Body of pancreas (tissue), 4 donors: ENCODE measurements at regions not wholly inside any gene's neighbourhood (a gene's known extent, or its start where the extent isn't known, plus 50 kb on each side); places are given as distances from the start of the nearest gene placed in this dataset.

Experiments
- ATAC-seq: fragments of 150-250 bp; one replicate; pipeline ENCODE4 v1.9.1; 2016
- DNase-seq, 4 donors: peaks; one replicate each; pipeline ENCODE4 v3.0.0-alpha.2; 2019
- H3K27ac ChIP-seq, 4 donors: fragments of 200-600 bp; sonication (generic); 1 replicate in 3 of 4; 2 replicates in 1 of 4; pipeline versions ENCODE4 v1.5.1 to v1.6.1; 2016 to 2019; ENCODE audit warnings: mild to moderate bottlenecking in 1 of 4, mixed read lengths in 1 of 4, moderate library complexity in 1 of 4
- H3K27me3 ChIP-seq, 2 donors: fragments of 200-600 bp; sonication (generic); one replicate each; pipeline ENCODE4 v1.6.0; 2016; ENCODE audit warnings: mild to moderate bottlenecking in 1 of 2
- H3K36me3 ChIP-seq, 2 donors: fragments of 200-600 bp; sonication (generic); replicated peaks in 1 of 2; 2 replicates each; pipeline ENCODE4 v1.5.1; 2016; ENCODE audit warnings: low read depth in 2 of 2; ENCODE audit not compliant: insufficient read depth in 1 of 2
- H3K4me1 ChIP-seq: fragments of 200-600 bp; sonication (generic); one replicate; pipeline ENCODE4 v1.6.0; 2016
- H3K4me3 ChIP-seq, 2 donors: fragments of 200-600 bp; sonication (generic); 1 replicate in 1 of 2; 2 replicates in 1 of 2; pipeline ENCODE4 v1.5.1; 2016 to 2019
- H3K9me3 ChIP-seq, 3 donors: fragments of 200-600 bp; sonication (generic); 1 replicate in 2 of 3; 2 replicates in 1 of 3; pipeline ENCODE4 v1.5.1; 2016
- POLR2A ChIP-seq, 3 donors: fragments of 450-650 bp; IDR thresholded peaks; one replicate each; pipeline ENCODE4 v1.6.1; 2016; ENCODE audit warnings: antibody characterized with exemption in 3 of 3, mild to moderate bottlenecking in 2 of 3
- WGBS, 2 donors: methylation state at CpG; one replicate each; pipeline ENCODE4 v1.1.5; 2017; 5-methylcytosine and 5-hydroxymethylcytosine counted together
- intact Hi-C: fragments of 100-400 bp; cut with DNase I; formaldehyde crosslinking; loops from one replicate; pipeline ENCODE4 v1.15.1; 2023
- TF ChIP-seq, protein P1 (sequence below), 7 experiments: fragments of 450-650 bp in 4 of 7; fragments of 200-600 bp in 3 of 7; sonication (generic) in 3 of 7; IDR thresholded peaks; one replicate each; pipeline ENCODE4 v1.5.1; 2016 to 2019; ENCODE audit warnings: antibody characterized with exemption in 7 of 7

DNA sequence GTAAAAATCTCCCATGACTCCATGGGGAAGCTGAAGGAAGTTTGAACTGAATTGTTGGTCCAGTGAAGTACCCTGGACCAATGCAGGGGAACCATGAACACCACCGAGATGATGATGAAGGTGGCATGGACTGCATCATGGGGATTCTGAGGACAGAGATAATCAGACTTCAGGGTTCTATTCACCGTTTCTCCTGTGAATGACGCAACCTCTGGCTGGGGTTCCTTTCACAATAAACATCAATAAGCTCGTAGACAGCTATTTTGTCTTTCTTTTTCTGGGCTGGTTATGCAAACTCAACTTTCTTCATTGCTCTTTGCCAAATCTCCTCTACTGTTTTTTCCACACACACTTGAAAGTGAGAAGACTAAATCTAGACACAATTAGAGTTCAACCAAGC, 87.9 kb upstream of the NKX2-2 start:
- 50 to 59% methylated on average over 4 of the region's 4 CpGs for WGBS, 2 donors
- peaks cover 0 to 5% (median 0%) of the 10 kb centered on the region in 3 donors for H3K9me3 ChIP-seq
- no peak for TF ChIP-seq POLR2A (IDR thresholded peaks at IDR 0.05)
- TF ChIP-seq, protein P1, sequence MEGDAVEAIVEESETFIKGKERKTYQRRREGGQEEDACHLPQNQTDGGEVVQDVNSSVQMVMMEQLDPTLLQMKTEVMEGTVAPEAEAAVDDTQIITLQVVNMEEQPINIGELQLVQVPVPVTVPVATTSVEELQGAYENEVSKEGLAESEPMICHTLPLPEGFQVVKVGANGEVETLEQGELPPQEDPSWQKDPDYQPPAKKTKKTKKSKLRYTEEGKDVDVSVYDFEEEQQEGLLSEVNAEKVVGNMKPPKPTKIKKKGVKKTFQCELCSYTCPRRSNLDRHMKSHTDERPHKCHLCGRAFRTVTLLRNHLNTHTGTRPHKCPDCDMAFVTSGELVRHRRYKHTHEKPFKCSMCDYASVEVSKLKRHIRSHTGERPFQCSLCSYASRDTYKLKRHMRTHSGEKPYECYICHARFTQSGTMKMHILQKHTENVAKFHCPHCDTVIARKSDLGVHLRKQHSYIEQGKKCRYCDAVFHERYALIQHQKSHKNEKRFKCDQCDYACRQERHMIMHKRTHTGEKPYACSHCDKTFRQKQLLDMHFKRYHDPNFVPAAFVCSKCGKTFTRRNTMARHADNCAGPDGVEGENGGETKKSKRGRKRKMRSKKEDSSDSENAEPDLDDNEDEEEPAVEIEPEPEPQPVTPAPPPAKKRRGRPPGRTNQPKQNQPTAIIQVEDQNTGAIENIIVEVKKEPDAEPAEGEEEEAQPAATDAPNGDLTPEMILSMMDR (IDR thresholded peaks at IDR 0.05) = no peak
- no peaks in the 10 kb centered on the region for H3K36me3 ChIP-seq
- intact Hi-C loops = no loop called here
- H3K4me1 ChIP-seq = no peaks in the 10 kb centered on the region
- DNase-seq (no peak), ATAC-seq (no peak)
- H3K27ac ChIP-seq = no peak overlapping the region
- no peak overlapping the region for H3K4me3 ChIP-seq
- H3K27me3 ChIP-seq = no peaks in the 10 kb centered on the region

DNA sequence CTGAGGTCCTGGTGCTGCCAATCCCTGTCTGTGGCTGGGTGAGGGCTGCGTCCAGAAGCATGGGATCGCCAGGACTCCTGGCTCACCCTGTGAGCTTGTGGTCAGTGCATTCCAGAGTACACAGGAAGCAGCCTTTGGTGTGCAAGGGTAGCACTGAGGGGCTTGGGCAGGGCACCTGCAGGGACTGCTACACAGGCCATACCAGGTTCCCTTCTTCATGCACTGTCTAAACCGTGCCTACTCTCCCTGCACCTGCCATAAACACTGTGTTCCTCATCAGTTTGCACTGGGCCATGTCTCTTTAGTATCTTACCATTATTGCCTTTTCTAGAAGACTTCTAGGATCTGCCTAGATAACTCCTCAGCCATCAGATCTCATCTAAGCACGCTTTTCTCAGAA, 72.8 kb upstream of the NKX2-2 start:
- Histone ChIP-seq H3K27ac (no peak overlapping the region), H3K27me3 (no peaks in the 10 kb centered on the region), H3K36me3 (no peaks in the 10 kb centered on the region), H3K4me3 (no peak overlapping the region), H3K9me3 (no peaks in the 10 kb centered on the region), H3K4me1 (no peaks in the 10 kb centered on the region)
- no peak for TF ChIP-seq POLR2A (IDR thresholded peaks at IDR 0.05)
- TF ChIP-seq, protein P1 (IDR thresholded peaks at IDR 0.05) = no peak
- 61 to 71% methylated on average over 4 of the region's 4 CpGs for WGBS, 2 donors
- intact Hi-C loops = no loop called here
- ATAC-seq (no peak), DNase-seq (no peak)

GRCh38 chr20:21583486-21584168, 69.8 kb upstream of the NKX2-2 start:
- Histone ChIP-seq H3K36me3 (no peaks in the 10 kb centered on the region), H3K9me3 (no peaks in the 10 kb centered on the region), H3K4me1 (no peaks in the 10 kb centered on the region), H3K4me3 (no peak overlapping the region), H3K27me3 (no peaks in the 10 kb centered on the region), H3K27ac (no peak overlapping the region)
- intact Hi-C loops = no loop called here
- ATAC-seq (no peak), DNase-seq (no peak)
- TF ChIP-seq POLR2A (IDR thresholded peaks at IDR 0.05) = no peak
- TF ChIP-seq, protein P1 (IDR thresholded peaks at IDR 0.05) = no peak
- WGBS, 2 donors = 73 to 77% methylated on average over 10 of the region's 10 CpGs

GRCh38 chr20:21577551-21577950, 63.7 kb upstream of the NKX2-2 start:
- H3K9me3 ChIP-seq = no peaks in the 10 kb centered on the region
- no peaks in the 10 kb centered on the region for H3K36me3 ChIP-seq
- H3K4me3 ChIP-seq = no peak overlapping the region
- intact Hi-C loops = no loop called here
- no peaks in the 10 kb centered on the region for H3K27me3 ChIP-seq
- DNase-seq = no peak
- ATAC-seq = no peak
- no peak overlapping the region for H3K27ac ChIP-seq
- TF ChIP-seq, protein P1 (IDR thresholded peaks at IDR 0.05) = no peak
- TF ChIP-seq POLR2A (IDR thresholded peaks at IDR 0.05) = no peak
- H3K4me1 ChIP-seq = no peaks in the 10 kb centered on the region
- WGBS, 2 donors = 52 to 53% methylated on average over 4 of the region's 4 CpGs
